ENCODE measurements at regions not wholly inside any gene's neighbourhood (a gene's known extent, or its start where the extent isn't known, plus 50 kb on each side); places are given as distances from the start of the nearest gene placed in this dataset.

- DNase-seq (ENCODE audit: low spot score) (no peak), FAIRE-seq (no peak)
Observed at GRCh38 chr2:190809139-190809764, 71.4 kb upstream of the GLS start.

DNA sequence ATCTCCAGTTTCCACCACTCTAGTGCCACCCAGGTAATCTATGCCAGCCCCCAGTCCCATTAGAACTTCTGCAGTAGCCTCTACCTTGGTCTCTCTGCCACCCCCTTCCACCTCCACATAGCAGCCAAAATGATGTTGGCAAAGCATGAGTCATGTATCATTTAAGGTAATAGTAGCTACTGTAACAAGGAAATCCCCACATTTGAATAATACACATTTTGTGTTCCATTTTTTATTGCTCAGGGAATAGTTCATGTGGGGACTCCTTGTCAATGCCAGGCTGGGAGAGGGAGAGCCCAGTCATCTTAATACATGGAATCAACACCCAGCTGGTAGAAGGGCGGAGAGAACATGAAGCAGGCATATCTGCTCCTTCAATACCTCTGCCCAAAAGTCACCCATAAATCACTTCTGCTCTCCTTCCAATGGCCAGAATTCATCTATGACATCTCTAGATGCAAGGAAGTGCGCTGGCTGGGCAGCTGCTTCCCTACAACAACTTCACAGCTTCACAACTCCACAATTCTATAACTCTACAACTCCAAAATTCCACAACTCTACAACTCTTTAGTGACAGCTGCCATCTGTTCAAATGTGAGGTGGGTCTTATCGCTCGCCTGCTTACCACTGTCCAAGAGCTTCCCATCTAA is 70.6 kb upstream of the GLS start:
- no peak for FAIRE-seq
- DNase-seq (ENCODE audit: low spot score), result no peak

GRCh38 chr2:190810981-190811587 is 69.5 kb upstream of the GLS start:
- no peak for DNase-seq (ENCODE audit: low spot score)
- no peak for FAIRE-seq

DNA sequence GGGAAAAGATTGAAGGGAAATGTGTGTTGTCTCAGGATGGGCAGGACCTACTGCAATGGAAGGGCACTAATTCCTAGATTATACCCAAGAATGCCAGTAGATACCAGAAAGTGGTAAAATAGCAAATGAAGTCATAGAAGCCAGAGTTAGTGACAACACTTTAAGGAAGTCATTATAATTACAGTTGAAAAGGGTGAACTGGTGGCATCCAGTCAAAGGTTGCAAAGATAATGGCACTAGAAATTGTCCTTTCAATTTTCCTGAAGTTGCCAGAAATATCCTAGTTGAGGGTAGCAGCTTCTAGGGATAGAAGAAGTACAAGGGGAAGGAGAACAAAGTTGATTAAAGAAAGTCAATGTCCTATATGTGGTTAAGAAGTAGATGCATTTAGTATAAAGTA is 68.8 kb upstream of the GLS start:
- DNase-seq (ENCODE audit: low spot score) (no peak), FAIRE-seq (no peak)

DNA sequence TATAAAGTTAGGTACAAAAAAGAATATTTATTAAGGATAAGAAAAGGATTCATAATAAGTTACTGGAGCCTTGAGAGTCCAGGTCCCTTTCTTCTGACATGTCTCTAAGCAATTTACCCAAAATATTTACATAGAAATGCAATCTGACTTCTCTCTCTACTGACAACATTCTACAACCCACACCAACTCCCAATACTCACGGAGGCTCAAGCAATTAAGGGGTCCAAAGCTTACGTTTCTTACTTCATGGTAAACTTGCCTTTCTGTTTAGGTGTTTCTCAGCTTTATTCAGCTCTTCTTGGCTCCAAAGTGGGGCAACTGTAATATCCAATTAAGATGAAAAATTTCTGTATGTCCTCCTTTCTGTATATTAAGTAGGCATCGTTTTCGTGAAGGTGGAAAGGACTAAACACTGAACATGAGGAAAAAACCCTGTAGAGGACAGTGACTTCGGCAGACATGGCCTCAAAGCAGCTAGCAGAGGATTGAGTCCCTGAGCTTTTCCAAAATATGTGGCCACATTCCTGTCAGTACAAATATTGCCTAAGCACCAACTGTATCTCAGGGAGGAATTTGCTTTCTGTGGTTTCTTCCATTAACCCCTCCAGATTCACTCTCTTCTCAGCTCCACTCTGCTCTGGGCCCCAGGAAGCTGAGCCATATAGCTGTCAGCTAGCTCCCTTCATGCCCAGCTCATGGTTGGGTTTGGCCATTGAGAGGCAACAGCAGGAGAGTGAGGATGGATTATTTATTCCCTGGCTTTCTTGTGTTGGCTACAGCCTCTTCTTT is 67.9 kb upstream of the GLS start:
- FAIRE-seq (no peak), DNase-seq (ENCODE audit: low spot score) (no peak)

- FAIRE-seq (no peak), DNase-seq (ENCODE audit: low spot score) (no peak)
Observed at GRCh38 chr2:190815226-190815625, 65.4 kb upstream of the GLS start.

DNA sequence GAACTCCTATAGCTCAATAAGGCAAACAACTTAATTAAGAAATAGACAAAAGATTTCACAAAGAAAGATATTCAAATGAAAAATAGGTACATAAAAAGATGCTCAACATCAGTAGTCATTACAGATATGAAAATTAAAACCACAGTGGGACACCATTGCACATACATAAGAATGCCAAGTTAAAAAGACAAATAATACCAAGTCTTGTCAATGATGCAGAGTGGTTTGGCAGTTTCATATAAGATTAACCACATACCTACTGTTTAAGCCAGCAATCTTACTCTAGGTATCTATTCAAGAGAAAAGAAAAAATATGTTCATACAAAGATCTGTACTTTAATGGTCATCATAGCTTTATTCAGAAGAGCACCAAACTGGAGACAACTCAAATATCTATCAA is 63.5 kb upstream of the GLS start:
- DNase-seq (ENCODE audit: low spot score) (no peak), FAIRE-seq (no peak)

GRCh38 chr2:190819840-190820301 is 60.8 kb upstream of the GLS start:
- FAIRE-seq (no peak), DNase-seq (ENCODE audit: low spot score) (no peak)

GRCh38 chr2:190820416-190820815 is 60.2 kb upstream of the GLS start:
- DNase-seq (ENCODE audit: low spot score) (no peak), FAIRE-seq (no peak)

DNA sequence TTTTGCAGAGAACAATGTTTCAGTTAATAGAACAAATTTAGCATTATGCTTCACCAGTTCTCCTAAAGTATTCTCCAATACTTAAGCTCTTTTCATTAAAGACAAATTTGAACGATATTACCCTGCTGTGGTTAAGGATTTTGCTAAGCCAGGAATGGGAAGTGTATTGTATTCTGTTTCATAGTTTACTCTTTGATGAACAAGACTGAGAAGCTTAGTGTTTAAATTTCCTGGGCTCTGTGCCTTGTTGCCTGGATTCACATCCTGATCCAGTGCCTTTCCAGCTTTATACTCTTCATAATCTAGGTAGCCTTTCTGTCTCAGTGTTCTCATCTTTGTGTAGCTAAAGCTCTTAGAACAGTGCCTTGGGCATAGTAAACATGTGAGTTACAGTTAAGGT is 58.6 kb upstream of the GLS start:
- no peak for DNase-seq (ENCODE audit: low spot score)
- FAIRE-seq, result no peak

DNA sequence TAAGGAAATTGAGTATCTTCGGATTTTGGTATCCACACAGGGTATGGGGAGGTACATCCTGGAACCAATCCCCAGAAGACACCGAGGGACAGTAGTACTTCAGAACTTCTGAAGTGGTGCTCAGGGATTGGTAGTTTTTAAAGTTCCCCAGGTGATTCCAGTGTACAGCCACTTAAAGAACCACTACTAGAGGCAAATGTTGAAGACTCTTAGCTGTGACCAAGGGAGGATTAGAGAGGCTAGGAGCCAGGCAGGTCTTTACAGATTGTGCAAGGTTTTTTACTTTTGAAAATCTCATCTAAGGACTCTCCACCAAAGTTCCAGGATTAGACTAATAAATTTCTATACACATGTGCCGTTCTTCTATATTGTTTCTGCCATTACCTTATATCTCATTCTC is 52.9 kb upstream of the GLS start:
- no peak for DNase-seq (ENCODE audit: low spot score)
- FAIRE-seq, result no peak

DNA sequence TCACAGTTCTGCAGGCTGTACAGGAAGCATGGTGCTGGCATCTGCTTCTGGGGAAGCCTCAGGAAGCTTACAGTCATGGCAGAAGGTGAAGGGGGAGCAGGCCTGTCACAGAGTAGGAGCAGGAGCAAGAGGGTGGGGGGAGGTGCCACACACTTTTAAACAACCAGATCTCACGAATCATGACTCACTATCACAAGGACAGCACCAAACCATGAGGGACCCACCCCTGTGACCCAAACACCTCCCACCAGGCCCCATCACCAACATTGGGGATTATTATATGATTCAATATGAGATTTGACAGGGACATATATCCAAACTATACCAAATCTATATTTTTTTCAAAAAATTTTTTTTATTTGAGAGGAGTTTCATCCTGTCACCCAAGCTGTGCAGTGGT is 51.0 kb upstream of the GLS start:
- no peak for DNase-seq (ENCODE audit: low spot score)
- FAIRE-seq, result no peak

All from urothelium cell line (cell line).